H1 (cell line): ENCODE measurements at regions not wholly inside any gene's neighbourhood (a gene's known extent, or its start where the extent isn't known, plus 50 kb on each side); places are given as distances from the start of the nearest gene placed in this dataset.

Experiments
- CTCF ChIA-PET: fragments of 300-600 bp; sonication (Branson Sonifier 250); formaldehyde crosslinking; loops from one replicate; lab custom pipeline; 2021; ENCODE audit not compliant: partially characterized antibody; lab: Charles Lee
- POLR2A ChIA-PET: fragments of 300-600 bp; sonication (Branson Sonifier 250); formaldehyde crosslinking; loops from one replicate; lab custom pipeline; 2021; ENCODE audit warnings: inconsistent platforms; ENCODE audit not compliant: partially characterized antibody; lab: Charles Lee
- DNase-seq, 2 experiments: peaks; one replicate each; pipeline versions ENCODE4 v3.0.0 to v3.0.0-alpha.2; 2010 to 2022; ENCODE audit warnings: low spot score in 2 of 2, low read depth in 1 of 2, mixed read lengths in 1 of 2
- FAIRE-seq: peaks from 2 replicates; lab custom pipeline; 2011; peaks lifted over from hg19 to GRCh38; lab: Jason Lieb, UNC
- H2AFZ ChIP-seq: 2 replicates; pipeline ENCODE4 v1.8.1; 2012; ENCODE audit warnings: low read length, inconsistent platforms
- H2AK5ac ChIP-seq: 2 replicates; pipeline ENCODE4 v1.6.1; 2013; ENCODE audit warnings: low read depth, low read length
- H2BK120ac ChIP-seq: replicated peaks from 2 replicates; pipeline ENCODE3; 2013; ENCODE audit warnings: low read depth, low read length, inconsistent platforms
- H2BK12ac ChIP-seq: 2 replicates; pipeline ENCODE4 v1.6.1; 2013; ENCODE audit warnings: low read depth, low read length
- H2BK15ac ChIP-seq: 2 replicates; pipeline ENCODE4 v1.6.1; 2013; ENCODE audit warnings: low read length
- H2BK20ac ChIP-seq: 2 replicates; pipeline ENCODE4 v1.6.1; 2013; ENCODE audit warnings: low read length
- H2BK5ac ChIP-seq: 2 replicates; pipeline ENCODE4 v1.6.1; 2013; ENCODE audit warnings: low read depth, low read length
- H3K14ac ChIP-seq: 2 replicates; pipeline ENCODE4 v1.6.1; 2013; ENCODE audit warnings: inconsistent platforms; ENCODE audit not compliant: insufficient read length
- H3K18ac ChIP-seq: 2 replicates; pipeline ENCODE4 v1.6.1; 2013; ENCODE audit warnings: low read length; ENCODE audit errors: extremely low read depth
- H3K23ac ChIP-seq: 2 replicates; pipeline ENCODE4 v1.6.1; 2013; ENCODE audit warnings: inconsistent platforms; ENCODE audit not compliant: insufficient read length
- H3K23me2 ChIP-seq: 2 replicates; pipeline ENCODE4 v1.6.1; 2013; ENCODE audit warnings: low read depth, low read length
- H3K27ac ChIP-seq: 2 replicates; pipeline ENCODE4 v1.6.1; 2011; ENCODE audit warnings: low read depth, low read length, inconsistent platforms
- H3K27me3 ChIP-seq, 4 experiments: replicated peaks in 1 of 4; 1 replicate in 1 of 4; 2 replicates in 3 of 4; pipeline versions ENCODE4 v1.6.1 to v1.8.1; 2011 to 2013; ENCODE audit warnings: low read length in 3 of 4, mild to moderate bottlenecking in 3 of 4, inconsistent platforms in 2 of 4, mixed read lengths in 2 of 4, moderate library complexity in 1 of 4; ENCODE audit not compliant: control insufficient read depth in 3 of 4, insufficient read depth in 3 of 4; ENCODE audit errors: extremely low read depth in 1 of 4
- H3K36me3 ChIP-seq, 4 experiments: 2 replicates each; pipeline versions ENCODE4 v1.6.1 to v1.8.1; 2011 to 2013; ENCODE audit warnings: mild to moderate bottlenecking in 4 of 4, low read length in 3 of 4, moderate library complexity in 2 of 4, control low read depth in 1 of 4, inconsistent platforms in 1 of 4; ENCODE audit not compliant: insufficient read depth in 4 of 4, control insufficient read depth in 2 of 4
- H3K4ac ChIP-seq: replicated peaks from 2 replicates; pipeline ENCODE3; 2013; ENCODE audit warnings: low read length, low read depth, mixed read lengths, inconsistent platforms; ENCODE audit not compliant: insufficient read length
- H3K4me1 ChIP-seq, 4 experiments: replicated peaks in 1 of 4; 1 replicate in 1 of 4; 2 replicates in 3 of 4; pipeline versions ENCODE4 v1.6.1 to v1.8.1; 2011 to 2013; ENCODE audit warnings: low read length in 3 of 4, inconsistent platforms in 2 of 4, mixed read lengths in 1 of 4; ENCODE audit not compliant: insufficient read depth in 4 of 4, control insufficient read depth in 3 of 4
- H3K4me2 ChIP-seq, 2 experiments: 2 replicates each; pipeline versions ENCODE4 v1.6.1 to v1.8.1; 2011 to 2013; ENCODE audit warnings: low read depth in 2 of 2, low read length in 2 of 2, control low read depth in 1 of 2, inconsistent platforms in 1 of 2, mild to moderate bottlenecking in 1 of 2; ENCODE audit not compliant: insufficient read depth in 1 of 2
- H3K4me3 ChIP-seq, 4 experiments: fragments of 200-600, 300-600 bp in 1 of 4; sonication (generic), shearing (Covaris generic), sonication (Bioruptor Twin) in 1 of 4; 2 replicates each; pipeline versions ENCODE4 v1.5.1 to v1.8.1; 2011 to 2016; ENCODE audit warnings: low read length in 4 of 4, low read depth in 3 of 4, control low read depth in 2 of 4, inconsistent platforms in 2 of 4, mild to moderate bottlenecking in 2 of 4, mixed read lengths in 1 of 4, moderate library complexity in 1 of 4; ENCODE audit not compliant: insufficient read depth in 2 of 4; ENCODE audit errors: extremely low read depth in 1 of 4
- H3K56ac ChIP-seq: replicated peaks from 2 replicates; pipeline ENCODE3; 2013; ENCODE audit warnings: low read depth, mild to moderate bottlenecking, mixed read lengths, low read length, inconsistent platforms; ENCODE audit not compliant: insufficient read length
- H3K79me1 ChIP-seq: 2 replicates; pipeline ENCODE4 v1.6.1; 2013; ENCODE audit warnings: low read depth, low read length, control low read depth
- H3K79me2 ChIP-seq, 2 experiments: 2 replicates each; pipeline versions ENCODE4 v1.6.1 to v1.8.1; 2012 to 2013; ENCODE audit warnings: low read length in 2 of 2, mild to moderate bottlenecking in 2 of 2, inconsistent platforms in 1 of 2; ENCODE audit not compliant: insufficient read depth in 2 of 2, control insufficient read depth in 1 of 2
- H3K9ac ChIP-seq, 4 experiments: replicated peaks in 1 of 4; 1 replicate in 1 of 4; 2 replicates in 3 of 4; pipeline versions ENCODE4 v1.6.1 to v1.8.1; 2011 to 2013; ENCODE audit warnings: low read depth in 3 of 4, low read length in 3 of 4, control low read depth in 2 of 4, mild to moderate bottlenecking in 2 of 4, moderate library complexity in 2 of 4, inconsistent platforms in 1 of 4; ENCODE audit errors: extremely low read depth in 1 of 4
- H3K9me3 ChIP-seq, 2 experiments: 2 replicates each; pipeline versions ENCODE4 v1.6.1 to v1.8.1; 2012 to 2013; ENCODE audit warnings: mild to moderate bottlenecking in 2 of 2, moderate library complexity in 2 of 2, control low read depth in 1 of 2, inconsistent platforms in 1 of 2, low read depth in 1 of 2, low read length in 1 of 2, mixed read lengths in 1 of 2; ENCODE audit not compliant: insufficient read depth in 2 of 2
- H4K20me1 ChIP-seq, 2 experiments: replicated peaks in 1 of 2; 2 replicates each; pipeline versions ENCODE3 to v1.8.1; 2011 to 2013; ENCODE audit warnings: inconsistent platforms in 2 of 2, low read length in 2 of 2, mild to moderate bottlenecking in 1 of 2; ENCODE audit not compliant: insufficient read depth in 2 of 2, control insufficient read depth in 1 of 2
- H4K5ac ChIP-seq: 2 replicates; pipeline ENCODE4 v1.6.1; 2013; ENCODE audit warnings: low read length, low read depth, mixed read lengths, inconsistent platforms; ENCODE audit not compliant: insufficient read length
- H4K8ac ChIP-seq: 2 replicates; pipeline ENCODE4 v1.8.0; 2013; ENCODE audit warnings: mild to moderate bottlenecking, moderate library complexity, low read length, inconsistent platforms; ENCODE audit not compliant: insufficient read depth; ENCODE audit errors: extremely low read depth
- H4K91ac ChIP-seq: replicated peaks from 2 replicates; pipeline ENCODE3; 2013; ENCODE audit warnings: low read length, mixed read lengths, inconsistent platforms; ENCODE audit not compliant: insufficient read length
- CEBPB ChIP-seq: IDR thresholded peaks from 2 replicates; pipeline ENCODE4 v1.6.1; 2012; ENCODE audit warnings: low read depth, low read length
- POU5F1 ChIP-seq: IDR thresholded peaks from 2 replicates; pipeline ENCODE4 v1.6.1; 2011; ENCODE audit warnings: low read depth, mild to moderate bottlenecking, low read length, moderate library complexity
- SAP30 ChIP-seq: fragments of 300-600 bp; sonication (generic); IDR thresholded peaks from 2 replicates; pipeline ENCODE4 v1.7.1; 2012; ENCODE audit warnings: low read length, moderate library complexity, mild to moderate bottlenecking, inconsistent platforms; ENCODE audit not compliant: insufficient read depth, insufficient replicate concordance
- SIRT6 ChIP-seq: IDR thresholded peaks from one replicate; pipeline ENCODE4 v1.7.1; 2012; ENCODE audit warnings: low read length, inconsistent platforms
- WGBS, 2 experiments: shearing (Covaris generic) in 1 of 2; methylation state at CpG; one replicate each; pipeline versions ENCODE4 v1.1.6 to v1.1.7; 2013 to 2015; ENCODE audit warnings: low lambda C conversion rate in 2 of 2, mixed read lengths in 2 of 2, inconsistent platforms in 1 of 2, low coverage in 1 of 2, missing lambda C conversion rate in 1 of 2; ENCODE audit not compliant: insufficient replicate concordance in 2 of 2, insufficient coverage in 1 of 2, insufficient read length in 1 of 2; ENCODE audit errors: extremely low coverage in 1 of 2, missing lambda C conversion rate in 1 of 2; 5-methylcytosine and 5-hydroxymethylcytosine counted together
- TF ChIP-seq, protein P1 (sequence below): IDR thresholded peaks from 2 replicates; pipeline ENCODE4 v1.6.1; 2012; ENCODE audit warnings: inconsistent platforms

DNA sequence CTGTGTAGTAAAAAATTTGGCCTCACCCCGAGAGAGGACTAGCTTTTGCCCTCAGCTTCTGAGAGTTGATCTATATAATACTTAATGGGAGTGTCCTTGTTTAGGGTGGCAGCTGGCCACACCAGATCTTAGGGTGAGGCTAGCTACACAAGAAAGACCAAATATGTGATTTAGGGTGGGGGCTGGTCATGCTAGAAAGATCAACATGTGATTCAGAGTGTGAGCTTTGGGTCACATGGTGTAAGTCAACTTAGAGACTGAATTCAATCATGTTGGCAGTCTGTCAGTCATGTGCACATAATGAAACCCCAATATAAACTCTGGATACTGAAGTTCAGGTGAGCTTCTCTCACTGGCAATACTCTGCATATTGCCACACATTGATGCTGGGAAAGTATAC, 120.7 kb upstream of the DAZL start:
- H3K79me1 ChIP-seq: no peaks in the 10 kb centered on the region
- H2BK15ac ChIP-seq: no peak overlapping the region
- H3K9ac ChIP-seq: no peak overlapping the region
- H3K27ac ChIP-seq: no peak overlapping the region
- 0% methylated on average over 1 of the region's 1 CpG; no CpG with 5 or more reads in 1 of the 2 experiments for WGBS, 2 experiments
- no peak overlapping the region for H2AK5ac ChIP-seq
- no peaks in the 10 kb centered on the region for H3K27me3 ChIP-seq
- no peak overlapping the region for H3K4me2 ChIP-seq
- H4K20me1 ChIP-seq: no peaks in the 10 kb centered on the region
- peaks cover 0 to 8% (median under 1%) of the 10 kb centered on the region in 4 experiments; a peak in 2 of 7 replicates for H3K4me1 ChIP-seq
- ChIA-PET POLR2A (no interaction called here), CTCF (interaction anchor here (1.1 to 2.8 kb wide), 6 partner anchors 8 to 50 kb away, joined by 3 to 15 read pairs (median 4); no protein-coding TSS in a partner anchor)
- H3K18ac ChIP-seq: no peak overlapping the region
- H2BK12ac ChIP-seq: no peak overlapping the region
- DNase-seq (no peak), FAIRE-seq (no peak)
- no peaks in the 10 kb centered on the region for H3K23me2 ChIP-seq
- no peaks in the 10 kb centered on the region for H3K79me2 ChIP-seq
- no peak overlapping the region for H4K8ac ChIP-seq
- no peak overlapping the region for H2BK20ac ChIP-seq
- H3K9me3 ChIP-seq: peaks cover 10 to 16% of the 10 kb centered on the region in 2 experiments
- no peak overlapping the region for H2BK5ac ChIP-seq
- no peak overlapping the region for H4K91ac ChIP-seq
- no peak overlapping the region for H3K4ac ChIP-seq
- H4K5ac ChIP-seq: no peak overlapping the region
- no peak overlapping the region for H3K56ac ChIP-seq
- peaks cover 0 to 6% (median 0%) of the 10 kb centered on the region in 4 experiments; a peak in 3 of 8 replicates for H3K36me3 ChIP-seq
- no peak overlapping the region for H2AFZ ChIP-seq
- H3K23ac ChIP-seq: no peak overlapping the region
- no peak overlapping the region for H3K14ac ChIP-seq
- H2BK120ac ChIP-seq: no peak overlapping the region
- no peak overlapping the region for H3K4me3 ChIP-seq
- no peak for TF ChIP-seq SAP30
- TF ChIP-seq CEBPB: no peak
- TF ChIP-seq SIRT6: no peak
- TF ChIP-seq, protein P1, sequence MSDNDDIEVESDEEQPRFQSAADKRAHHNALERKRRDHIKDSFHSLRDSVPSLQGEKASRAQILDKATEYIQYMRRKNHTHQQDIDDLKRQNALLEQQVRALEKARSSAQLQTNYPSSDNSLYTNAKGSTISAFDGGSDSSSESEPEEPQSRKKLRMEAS: no peak
- TF ChIP-seq POU5F1: no peak
